ENCODE measurements at regions not wholly inside any gene's neighbourhood (a gene's known extent, or its start where the extent isn't known, plus 50 kb on each side); places are given as distances from the start of the nearest gene placed in this dataset.

DNA sequence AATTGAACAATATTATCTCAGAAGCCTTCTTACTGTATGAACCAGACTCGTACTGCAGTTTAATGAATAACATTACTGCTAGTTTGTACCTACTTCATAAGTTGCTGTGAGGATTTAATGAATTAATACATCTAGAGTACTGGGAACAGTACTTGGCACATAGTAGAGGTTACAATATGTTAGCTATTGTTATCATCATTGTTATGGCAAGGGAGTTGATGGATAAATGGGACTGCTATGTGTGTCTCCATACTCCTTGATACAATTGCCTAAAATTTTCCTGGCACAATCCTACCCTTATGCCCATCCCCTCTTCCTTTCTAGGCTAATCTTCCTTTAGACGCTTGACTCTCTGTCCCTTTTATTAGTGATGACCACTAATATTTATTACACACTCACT lies 473.6 kb downstream of the MCTP2 start:
- no peak for DNase-seq (ENCODE audit: low read depth in 1 of 2, low spot score in 1 of 2)
- TF ChIP-seq JUND (IDR thresholded peaks at IDR 0.05; ENCODE audit: low read depth) = no peak
- in situ Hi-C loops (cut with HindIII; ENCODE audit: low pct_unique_long_range_greater_than_20kb, low sequenced_read_pairs) = no loop called here

DNA sequence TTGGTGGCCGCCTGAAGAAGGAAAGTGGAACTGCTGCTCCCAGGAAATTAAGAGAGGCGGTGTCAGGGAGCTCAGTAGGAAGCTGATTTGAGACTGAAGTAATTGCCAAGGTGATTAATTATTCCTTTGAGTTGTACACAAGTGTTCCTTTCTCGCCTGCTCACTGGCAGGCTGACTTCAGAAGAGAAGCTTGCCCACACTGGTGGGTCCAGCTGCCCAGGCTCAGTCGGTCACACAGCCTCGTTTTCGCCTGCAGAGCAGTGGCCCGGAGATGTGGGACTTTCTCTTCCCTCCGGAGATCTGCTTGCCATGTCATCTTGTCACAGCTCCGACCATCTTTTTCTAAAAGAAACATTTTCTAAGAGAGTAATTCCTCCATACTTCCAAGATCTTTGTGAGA lies 478.0 kb downstream of the MCTP2 start:
- no peak for TF ChIP-seq JUND (IDR thresholded peaks at IDR 0.05; ENCODE audit: low read depth)
- DNase-seq (ENCODE audit: low read depth in 1 of 2, low spot score in 1 of 2) = no peak
- in situ Hi-C loops (cut with HindIII; ENCODE audit: low pct_unique_long_range_greater_than_20kb, low sequenced_read_pairs) = no loop called here

DNA sequence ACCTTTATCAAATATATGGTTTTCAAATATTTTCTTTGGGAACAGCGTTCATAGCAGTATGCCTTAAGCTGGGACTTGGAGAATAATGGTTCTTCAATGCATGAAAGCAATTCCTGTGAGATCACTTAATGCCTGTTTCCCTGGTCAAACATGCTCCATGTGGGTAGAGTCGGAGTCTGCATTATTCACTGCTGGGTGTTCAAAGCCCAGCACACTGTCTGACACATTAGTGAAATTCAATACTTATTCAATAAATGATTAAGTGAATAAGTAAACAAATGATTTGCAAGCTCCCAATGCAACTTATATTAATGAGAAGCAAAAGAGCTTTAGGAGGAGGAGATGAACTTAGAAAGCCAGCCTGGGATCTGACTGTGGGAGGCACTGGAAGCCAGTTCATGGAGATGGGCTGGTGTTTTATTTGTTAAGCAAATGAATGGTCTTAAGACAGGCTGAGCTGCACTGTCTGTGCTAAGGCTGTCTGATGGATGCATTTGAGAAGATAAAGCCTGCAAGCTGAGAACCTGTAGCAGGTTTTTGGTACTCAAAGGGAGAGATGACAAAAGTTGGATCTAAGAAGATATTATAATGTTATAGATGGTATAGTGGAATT lies 490.8 kb downstream of the MCTP2 start:
- no peak for TF ChIP-seq JUND (IDR thresholded peaks at IDR 0.05; ENCODE audit: low read depth)
- no peak for DNase-seq (ENCODE audit: low read depth in 1 of 2, low spot score in 1 of 2)
- in situ Hi-C loops (cut with HindIII; ENCODE audit: low pct_unique_long_range_greater_than_20kb, low sequenced_read_pairs) = no loop called here

DNA sequence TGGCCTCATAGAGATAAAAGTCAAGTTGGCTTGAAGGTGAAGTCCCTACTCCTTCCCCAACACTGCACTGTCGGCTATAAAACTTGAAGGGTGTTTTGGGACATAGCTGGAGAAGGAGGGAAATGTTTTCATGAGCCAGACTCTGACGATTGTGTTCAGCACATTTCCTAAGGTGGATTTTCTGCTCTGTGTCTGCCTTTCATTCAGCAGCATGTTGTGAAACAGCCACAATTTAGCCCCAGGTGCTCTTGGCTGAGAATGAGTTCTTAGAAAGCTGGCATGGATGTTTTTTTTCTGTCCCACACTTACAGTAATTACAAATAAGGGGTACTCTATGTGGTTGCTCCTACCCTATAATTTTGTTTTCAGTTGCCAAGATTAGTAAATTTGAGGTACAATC lies 492.4 kb downstream of the MCTP2 start:
- in situ Hi-C loops (cut with HindIII; ENCODE audit: low pct_unique_long_range_greater_than_20kb, low sequenced_read_pairs) = no loop called here
- TF ChIP-seq JUND (IDR thresholded peaks at IDR 0.05; ENCODE audit: low read depth) = no peak
- peak in 1 of 2 experiments; percentile 36 for DNase-seq (ENCODE audit: low read depth in 1 of 2, low spot score in 1 of 2)

DNA sequence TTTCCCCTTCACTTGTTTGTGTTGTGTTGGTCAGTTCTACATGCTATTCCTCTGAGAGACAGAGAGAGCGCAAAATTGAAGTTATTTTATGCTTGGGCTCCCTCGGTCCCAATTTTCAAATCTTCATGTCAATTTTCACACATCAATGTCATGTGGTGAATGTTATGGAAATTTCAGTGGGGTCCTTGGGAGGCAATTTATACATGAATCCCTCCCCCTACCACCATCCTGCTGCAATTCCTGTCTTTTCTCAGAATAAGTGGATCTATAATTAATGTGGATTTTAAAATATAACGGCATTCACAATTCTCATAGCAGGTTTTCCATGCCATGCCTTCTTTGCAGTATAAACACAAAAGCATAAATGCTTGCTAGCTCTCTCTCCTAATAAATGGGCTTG lies 499.9 kb downstream of the MCTP2 start:
- in situ Hi-C loops (cut with HindIII; ENCODE audit: low pct_unique_long_range_greater_than_20kb, low sequenced_read_pairs) = no loop called here
- TF ChIP-seq JUND (IDR thresholded peaks at IDR 0.05; ENCODE audit: low read depth) = no peak
- no peak for DNase-seq (ENCODE audit: low read depth in 1 of 2, low spot score in 1 of 2)

DNA sequence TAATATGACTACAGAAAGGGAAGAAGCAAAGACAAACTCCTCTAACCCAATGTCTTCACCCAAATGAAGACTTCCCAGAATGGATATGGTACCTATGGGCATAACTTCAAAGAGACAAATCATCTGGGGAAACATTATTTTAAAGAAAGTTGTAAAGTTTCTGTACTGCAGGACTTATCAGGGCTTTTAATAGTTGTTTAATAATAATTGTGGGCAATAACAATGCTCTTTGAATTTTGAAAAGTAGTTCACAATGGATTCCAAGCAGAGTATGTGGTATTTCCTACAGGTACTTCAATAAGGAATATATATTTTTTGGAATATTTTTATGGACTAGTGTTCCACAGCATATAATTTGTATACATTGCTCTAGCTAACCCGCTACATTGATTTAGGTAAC lies 503.1 kb downstream of the MCTP2 start:
- in situ Hi-C loops (cut with HindIII; ENCODE audit: low pct_unique_long_range_greater_than_20kb, low sequenced_read_pairs) = no loop called here
- TF ChIP-seq JUND (IDR thresholded peaks at IDR 0.05; ENCODE audit: low read depth) = no peak
- no peak for DNase-seq (ENCODE audit: low read depth in 1 of 2, low spot score in 1 of 2)

DNA sequence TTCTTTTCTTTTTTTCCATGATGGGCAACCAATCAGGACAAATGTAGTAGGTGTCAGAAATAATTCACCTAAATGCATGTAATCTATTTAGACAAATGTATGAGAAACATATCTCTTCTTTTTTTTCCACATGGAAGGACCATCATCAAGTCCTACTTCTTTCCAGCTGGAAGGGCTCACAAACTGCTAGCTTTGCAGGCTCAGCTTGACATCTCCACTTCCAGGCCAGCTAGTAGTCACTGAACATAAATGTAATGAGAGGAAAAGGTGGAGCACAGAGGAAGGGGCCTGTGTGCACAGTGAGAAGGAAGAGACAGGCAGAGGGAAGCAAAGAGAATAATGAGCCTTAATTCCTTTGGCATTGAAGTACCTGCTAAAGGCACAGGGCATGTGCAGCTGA lies 504.9 kb downstream of the MCTP2 start:
- in situ Hi-C loops (cut with HindIII; ENCODE audit: low pct_unique_long_range_greater_than_20kb, low sequenced_read_pairs) = no loop called here
- no peak for DNase-seq (ENCODE audit: low read depth in 1 of 2, low spot score in 1 of 2)
- no peak for TF ChIP-seq JUND (IDR thresholded peaks at IDR 0.05; ENCODE audit: low read depth)

DNA sequence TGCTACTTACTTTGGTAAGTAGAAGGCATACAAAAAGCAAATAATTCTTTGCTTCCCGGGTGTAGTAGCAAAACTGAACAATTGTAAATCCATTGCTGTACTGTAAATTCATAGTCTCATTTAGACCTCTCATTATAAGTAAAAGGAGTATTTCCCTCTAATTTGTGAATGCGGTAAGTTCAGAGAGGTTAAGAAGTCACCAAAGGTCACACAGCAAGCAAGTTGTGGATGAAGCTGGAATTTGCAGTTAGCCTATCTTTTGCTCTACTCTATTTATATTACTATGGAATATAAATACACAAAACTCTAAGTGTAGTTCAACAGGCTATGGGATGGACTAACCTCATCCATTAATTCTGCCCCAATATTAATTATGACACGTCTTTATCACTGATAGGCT lies 508.3 kb downstream of the MCTP2 start:
- in situ Hi-C loops (cut with HindIII; ENCODE audit: low pct_unique_long_range_greater_than_20kb, low sequenced_read_pairs) = no loop called here
- TF ChIP-seq JUND (IDR thresholded peaks at IDR 0.05; ENCODE audit: low read depth) = no peak
- DNase-seq (ENCODE audit: low read depth in 1 of 2, low spot score in 1 of 2) = no peak

DNA sequence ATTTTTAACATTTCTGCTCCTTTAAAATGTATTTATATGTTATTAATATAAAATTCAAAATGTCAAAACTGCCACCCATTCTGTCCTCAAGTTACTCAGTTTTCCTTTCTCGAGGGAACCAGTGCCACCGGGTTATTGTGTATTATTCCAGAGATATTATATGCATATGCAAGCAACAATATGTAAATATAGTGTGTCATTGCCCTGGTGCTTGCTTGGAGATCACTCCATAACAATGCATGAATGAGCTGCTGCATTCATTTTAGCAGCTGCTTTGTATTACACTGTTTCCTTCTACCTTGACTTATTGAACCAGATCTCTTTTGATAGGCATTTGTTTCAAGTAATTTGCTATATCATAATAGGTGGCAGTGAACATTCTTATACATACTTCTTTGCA lies 509.1 kb downstream of the MCTP2 start:
- TF ChIP-seq JUND (IDR thresholded peaks at IDR 0.05; ENCODE audit: low read depth) = no peak
- in situ Hi-C loops (cut with HindIII; ENCODE audit: low pct_unique_long_range_greater_than_20kb, low sequenced_read_pairs) = no loop called here
- no peak for DNase-seq (ENCODE audit: low read depth in 1 of 2, low spot score in 1 of 2)

DNA sequence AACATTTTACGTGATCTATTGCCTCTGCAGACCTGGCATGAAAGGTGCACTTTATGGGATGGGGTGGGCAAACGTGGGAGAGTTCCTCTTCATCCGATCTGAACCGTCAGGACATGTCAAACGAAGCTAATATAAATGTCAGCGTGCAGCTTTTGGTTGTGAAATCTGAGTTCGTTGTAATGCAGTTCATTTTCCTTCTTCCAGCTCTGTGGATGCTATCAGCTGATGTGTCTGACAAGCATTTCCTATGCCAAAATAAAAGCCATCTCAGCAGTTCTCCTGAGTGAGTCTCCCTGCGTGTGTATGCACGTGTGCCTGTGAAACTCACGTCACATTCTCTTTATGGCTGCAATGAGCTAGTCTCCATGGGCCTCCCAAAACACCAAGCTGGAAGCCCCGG lies 512.3 kb downstream of the MCTP2 start:
- no peak for DNase-seq (ENCODE audit: low read depth in 1 of 2, low spot score in 1 of 2)
- in situ Hi-C loops (cut with HindIII; ENCODE audit: low pct_unique_long_range_greater_than_20kb, low sequenced_read_pairs) = no loop called here
- TF ChIP-seq JUND (IDR thresholded peaks at IDR 0.05; ENCODE audit: low read depth) = no peak

DNA sequence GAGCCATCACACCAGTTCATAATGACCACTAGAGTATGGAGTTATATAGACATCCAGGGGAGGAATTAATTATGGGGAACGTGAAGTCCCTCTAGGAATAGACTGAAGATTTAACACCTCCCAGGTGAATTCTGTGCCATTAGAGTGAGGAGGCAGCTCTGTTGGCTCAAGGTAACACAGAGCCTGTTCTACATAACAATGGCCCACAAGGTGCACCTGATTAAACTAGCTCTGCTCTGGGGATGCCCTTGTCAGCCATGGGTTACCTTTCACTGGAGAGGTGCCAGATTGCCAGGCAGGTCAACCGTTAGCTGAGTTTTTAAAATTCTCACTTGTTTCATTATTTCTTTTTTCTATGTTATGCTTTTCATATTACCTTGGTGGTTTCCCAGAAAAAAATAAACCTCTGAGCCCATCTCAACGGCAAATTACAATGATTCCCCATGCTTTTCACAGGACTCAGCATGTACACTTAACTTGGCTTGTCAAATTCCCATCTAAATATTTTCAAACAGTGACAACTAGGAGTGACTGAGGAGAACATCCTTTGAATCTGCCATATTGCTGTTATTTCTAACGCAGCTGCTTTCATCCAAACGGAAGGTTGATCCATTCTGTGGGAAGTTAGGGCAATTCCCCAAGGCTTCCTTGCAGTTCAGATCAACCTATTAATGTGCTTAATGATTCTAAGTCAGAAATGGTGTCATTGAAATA lies 512.9 kb downstream of the MCTP2 start:
- TF ChIP-seq JUND (IDR thresholded peaks at IDR 0.05; ENCODE audit: low read depth) = no peak
- no peak for DNase-seq (ENCODE audit: low read depth in 1 of 2, low spot score in 1 of 2)
- in situ Hi-C loops (cut with HindIII; ENCODE audit: low pct_unique_long_range_greater_than_20kb, low sequenced_read_pairs) = no loop called here

DNA sequence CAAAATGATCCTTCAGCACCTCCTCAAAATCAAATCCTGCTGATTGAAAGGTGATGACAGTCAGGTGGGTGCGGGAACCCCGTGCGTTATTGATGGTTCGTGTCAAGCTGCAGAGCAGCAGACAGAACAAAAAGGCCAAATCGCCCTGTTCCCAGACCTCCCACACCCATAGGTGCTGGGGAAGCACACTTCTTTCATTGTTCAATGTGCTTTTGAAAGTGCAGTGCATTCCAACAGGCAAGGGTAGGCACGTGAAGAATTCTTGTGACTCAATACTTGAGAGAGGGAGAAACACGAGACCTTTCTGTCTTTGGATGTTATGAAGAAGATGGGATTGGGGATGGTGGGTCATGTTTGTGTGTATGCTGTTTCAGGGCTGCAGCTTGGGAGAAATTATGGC lies 514.0 kb downstream of the MCTP2 start:
- in situ Hi-C loops (cut with HindIII; ENCODE audit: low pct_unique_long_range_greater_than_20kb, low sequenced_read_pairs) = no loop called here
- no peak for DNase-seq (ENCODE audit: low read depth in 1 of 2, low spot score in 1 of 2)
- no peak for TF ChIP-seq JUND (IDR thresholded peaks at IDR 0.05; ENCODE audit: low read depth)

DNA sequence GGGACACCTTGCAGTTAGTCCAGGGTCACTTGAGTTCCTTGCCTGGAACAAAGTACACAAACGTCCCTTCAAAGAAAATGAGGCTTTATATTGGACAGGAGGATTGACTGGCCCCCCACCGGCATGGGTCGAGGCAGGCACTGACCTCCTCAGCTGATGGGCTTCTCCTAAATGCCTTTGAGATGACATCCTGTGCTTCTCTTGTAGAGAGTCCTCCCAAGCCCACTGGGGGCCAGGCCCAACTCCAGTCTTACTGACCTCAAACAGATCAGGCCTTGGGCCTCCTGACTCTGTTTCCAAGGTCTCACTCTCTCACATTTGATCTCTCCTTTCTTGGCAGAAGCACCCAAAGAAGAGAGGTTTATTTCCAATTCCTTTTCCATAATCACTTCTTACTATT lies 516.1 kb downstream of the MCTP2 start:
- in situ Hi-C loops (cut with HindIII; ENCODE audit: low pct_unique_long_range_greater_than_20kb, low sequenced_read_pairs) = no loop called here
- no peak for DNase-seq (ENCODE audit: low read depth in 1 of 2, low spot score in 1 of 2)
- TF ChIP-seq JUND (IDR thresholded peaks at IDR 0.05; ENCODE audit: low read depth) = no peak

Measured in T47D (cell line).